ENCODE measurements at regions not wholly inside any gene's neighbourhood (a gene's known extent, or its start where the extent isn't known, plus 50 kb on each side); places are given as distances from the start of the nearest gene placed in this dataset.

GRCh38 chr13:57302604-57303003, 135.6 kb downstream of the PRR20E start:
- Histone ChIP-seq H3K27ac (ENCODE audit: low read depth, low read length) (no peak overlapping the region), H2BK5ac (ENCODE audit: low read length) (no peak overlapping the region), H2BK120ac (ENCODE audit: low read depth, low read length) (no peak overlapping the region), H2BK15ac (replicated peaks; ENCODE audit: low read depth) (no peak overlapping the region), H3K4me1 (ENCODE audit: control insufficient read depth, low read depth, low read length) (no peaks in the 10 kb centered on the region), H3K18ac (ENCODE audit: low read length) (no peak overlapping the region), H4K5ac (ENCODE audit: low read length) (no peak overlapping the region), H3K4me3 (ENCODE audit: low read length) (no peak overlapping the region), H3K4me2 (ENCODE audit: low read length) (no peak overlapping the region), H2AK5ac (ENCODE audit: low read length) (no peak overlapping the region), H3K4ac (ENCODE audit: low read depth, low read length) (no peak overlapping the region), H4K8ac (ENCODE audit: low read depth, low read length) (no peak overlapping the region), H3K23ac (ENCODE audit: low read length) (no peak overlapping the region), H3K79me1 (ENCODE audit: low read length) (no peaks in the 10 kb centered on the region), H3K79me2 (ENCODE audit: control insufficient read depth, insufficient read depth, low read length) (no peaks in the 10 kb centered on the region), H3K9ac (ENCODE audit: low read length) (no peak overlapping the region), H3K56ac (ENCODE audit: low read length) (no peak overlapping the region), H3K27me3 (ENCODE audit: insufficient read depth, low read length, poor library complexity) (no peaks in the 10 kb centered on the region), H3K36me3 (ENCODE audit: control insufficient read depth, insufficient read depth, low read length) (no peaks in the 10 kb centered on the region)
- WGBS (ENCODE audit: extremely low coverage, insufficient coverage, low lambda C conversion rate), result no CpG with 5 or more reads among the region's 1 CpG
- DNase-seq, result no peak

GRCh38 chr13:57311009-57311586, 144.1 kb downstream of the PRR20E start:
- H3K9ac ChIP-seq (ENCODE audit: low read length), result no peak overlapping the region
- no peaks in the 10 kb centered on the region for H3K27me3 ChIP-seq (ENCODE audit: insufficient read depth, low read length, poor library complexity)
- H2BK15ac ChIP-seq (replicated peaks; ENCODE audit: low read depth), result no peak overlapping the region
- H3K4me1 ChIP-seq (ENCODE audit: control insufficient read depth, low read depth, low read length), result no peaks in the 10 kb centered on the region
- H3K27ac ChIP-seq (ENCODE audit: low read depth, low read length), result no peak overlapping the region
- no peaks in the 10 kb centered on the region for H3K36me3 ChIP-seq (ENCODE audit: control insufficient read depth, insufficient read depth, low read length)
- peak; percentile 47 for DNase-seq
- no peak overlapping the region for H2AK5ac ChIP-seq (ENCODE audit: low read length)
- no peak overlapping the region for H3K4ac ChIP-seq (ENCODE audit: low read depth, low read length)
- no peak overlapping the region for H4K8ac ChIP-seq (ENCODE audit: low read depth, low read length)
- no peaks in the 10 kb centered on the region for H3K79me1 ChIP-seq (ENCODE audit: low read length)
- H3K4me3 ChIP-seq (ENCODE audit: low read length), result no peak overlapping the region
- no peak overlapping the region for H3K23ac ChIP-seq (ENCODE audit: low read length)
- WGBS (ENCODE audit: extremely low coverage, insufficient coverage, low lambda C conversion rate), result no CpG with 5 or more reads among the region's 15 CpGs
- no peak overlapping the region for H2BK120ac ChIP-seq (ENCODE audit: low read depth, low read length)
- no peak overlapping the region for H3K18ac ChIP-seq (ENCODE audit: low read length)
- peak overlapping the region; percentile 4 for H3K4me2 ChIP-seq (ENCODE audit: low read length)
- H3K56ac ChIP-seq (ENCODE audit: low read length), result no peak overlapping the region
- no peaks in the 10 kb centered on the region for H3K79me2 ChIP-seq (ENCODE audit: control insufficient read depth, insufficient read depth, low read length)
- H4K5ac ChIP-seq (ENCODE audit: low read length), result no peak overlapping the region
- H2BK5ac ChIP-seq (ENCODE audit: low read length), result no peak overlapping the region

GRCh38 chr13:57314897-57315520, 148.0 kb downstream of the PRR20E start:
- no peak overlapping the region for H3K27ac ChIP-seq (ENCODE audit: low read depth, low read length)
- no peak overlapping the region for H3K56ac ChIP-seq (ENCODE audit: low read length)
- no peak overlapping the region for H3K4me3 ChIP-seq (ENCODE audit: low read length)
- no peak overlapping the region for H3K18ac ChIP-seq (ENCODE audit: low read length)
- no peaks in the 10 kb centered on the region for H3K79me1 ChIP-seq (ENCODE audit: low read length)
- no peaks in the 10 kb centered on the region for H3K4me1 ChIP-seq (ENCODE audit: control insufficient read depth, low read depth, low read length)
- DNase-seq, result peak; percentile 81
- H2AK5ac ChIP-seq (ENCODE audit: low read length), result no peak overlapping the region
- no peaks in the 10 kb centered on the region for H3K36me3 ChIP-seq (ENCODE audit: control insufficient read depth, insufficient read depth, low read length)
- no CpG with 5 or more reads among the region's 6 CpGs for WGBS (ENCODE audit: extremely low coverage, insufficient coverage, low lambda C conversion rate)
- no peak overlapping the region for H3K23ac ChIP-seq (ENCODE audit: low read length)
- no peaks in the 10 kb centered on the region for H3K79me2 ChIP-seq (ENCODE audit: control insufficient read depth, insufficient read depth, low read length)
- H2BK15ac ChIP-seq (replicated peaks; ENCODE audit: low read depth), result no peak overlapping the region
- no peaks in the 10 kb centered on the region for H3K27me3 ChIP-seq (ENCODE audit: insufficient read depth, low read length, poor library complexity)
- no peak overlapping the region for H2BK120ac ChIP-seq (ENCODE audit: low read depth, low read length)
- no peak overlapping the region for H3K4me2 ChIP-seq (ENCODE audit: low read length)
- no peak overlapping the region for H4K8ac ChIP-seq (ENCODE audit: low read depth, low read length)
- no peak overlapping the region for H4K5ac ChIP-seq (ENCODE audit: low read length)
- H3K9ac ChIP-seq (ENCODE audit: low read length), result no peak overlapping the region
- H2BK5ac ChIP-seq (ENCODE audit: low read length), result no peak overlapping the region
- H3K4ac ChIP-seq (ENCODE audit: low read depth, low read length), result no peak overlapping the region

GRCh38 chr13:57326532-57326931, 159.5 kb downstream of the PRR20E start:
- Histone ChIP-seq H3K9ac (ENCODE audit: low read length) (no peak overlapping the region), H3K56ac (ENCODE audit: low read length) (no peak overlapping the region), H2BK5ac (ENCODE audit: low read length) (no peak overlapping the region), H3K4me2 (ENCODE audit: low read length) (no peak overlapping the region), H2BK15ac (replicated peaks; ENCODE audit: low read depth) (no peak overlapping the region), H3K23ac (ENCODE audit: low read length) (no peak overlapping the region), H3K4ac (ENCODE audit: low read depth, low read length) (no peak overlapping the region), H3K36me3 (ENCODE audit: control insufficient read depth, insufficient read depth, low read length) (no peaks in the 10 kb centered on the region), H3K79me2 (ENCODE audit: control insufficient read depth, insufficient read depth, low read length) (no peaks in the 10 kb centered on the region), H3K4me3 (ENCODE audit: low read length) (no peak overlapping the region), H4K8ac (ENCODE audit: low read depth, low read length) (no peak overlapping the region), H2BK120ac (ENCODE audit: low read depth, low read length) (no peak overlapping the region), H3K4me1 (ENCODE audit: control insufficient read depth, low read depth, low read length) (no peaks in the 10 kb centered on the region), H3K79me1 (ENCODE audit: low read length) (no peaks in the 10 kb centered on the region), H2AK5ac (ENCODE audit: low read length) (no peak overlapping the region), H4K5ac (ENCODE audit: low read length) (no peak overlapping the region), H3K18ac (ENCODE audit: low read length) (no peak overlapping the region), H3K27me3 (ENCODE audit: insufficient read depth, low read length, poor library complexity) (no peaks in the 10 kb centered on the region), H3K27ac (ENCODE audit: low read depth, low read length) (no peak overlapping the region)
- WGBS (ENCODE audit: extremely low coverage, insufficient coverage, low lambda C conversion rate), result no CpG with 5 or more reads among the region's 1 CpG
- DNase-seq, result no peak

GRCh38 chr13:57340878-57341277, 173.9 kb downstream of the PRR20E start:
- H3K23ac ChIP-seq (ENCODE audit: low read length), result no peak overlapping the region
- no peak overlapping the region for H2BK15ac ChIP-seq (replicated peaks; ENCODE audit: low read depth)
- no peak overlapping the region for H2BK5ac ChIP-seq (ENCODE audit: low read length)
- no peak overlapping the region for H3K27ac ChIP-seq (ENCODE audit: low read depth, low read length)
- no peak overlapping the region for H4K5ac ChIP-seq (ENCODE audit: low read length)
- no peaks in the 10 kb centered on the region for H3K27me3 ChIP-seq (ENCODE audit: insufficient read depth, low read length, poor library complexity)
- H3K4me2 ChIP-seq (ENCODE audit: low read length), result no peak overlapping the region
- no peaks in the 10 kb centered on the region for H3K79me2 ChIP-seq (ENCODE audit: control insufficient read depth, insufficient read depth, low read length)
- no peaks in the 10 kb centered on the region for H3K4me1 ChIP-seq (ENCODE audit: control insufficient read depth, low read depth, low read length)
- no peak overlapping the region for H2AK5ac ChIP-seq (ENCODE audit: low read length)
- no peak overlapping the region for H3K4ac ChIP-seq (ENCODE audit: low read depth, low read length)
- WGBS (ENCODE audit: extremely low coverage, insufficient coverage, low lambda C conversion rate), result no CpG with 5 or more reads among the region's 2 CpGs
- no peak for DNase-seq
- H3K79me1 ChIP-seq (ENCODE audit: low read length), result no peaks in the 10 kb centered on the region
- no peak overlapping the region for H4K8ac ChIP-seq (ENCODE audit: low read depth, low read length)
- H3K9ac ChIP-seq (ENCODE audit: low read length), result no peak overlapping the region
- no peaks in the 10 kb centered on the region for H3K36me3 ChIP-seq (ENCODE audit: control insufficient read depth, insufficient read depth, low read length)
- H3K56ac ChIP-seq (ENCODE audit: low read length), result no peak overlapping the region
- no peak overlapping the region for H3K18ac ChIP-seq (ENCODE audit: low read length)
- no peak overlapping the region for H2BK120ac ChIP-seq (ENCODE audit: low read depth, low read length)
- no peak overlapping the region for H3K4me3 ChIP-seq (ENCODE audit: low read length)

- H3K79me1 ChIP-seq (ENCODE audit: low read length), result no peaks in the 10 kb centered on the region
- no peak overlapping the region for H2BK15ac ChIP-seq (replicated peaks; ENCODE audit: low read depth)
- H2BK5ac ChIP-seq (ENCODE audit: low read length), result no peak overlapping the region
- no peak overlapping the region for H3K4me2 ChIP-seq (ENCODE audit: low read length)
- no peak overlapping the region for H3K27ac ChIP-seq (ENCODE audit: low read depth, low read length)
- H4K8ac ChIP-seq (ENCODE audit: low read depth, low read length), result no peak overlapping the region
- H4K5ac ChIP-seq (ENCODE audit: low read length), result no peak overlapping the region
- no peak overlapping the region for H3K9ac ChIP-seq (ENCODE audit: low read length)
- no peak overlapping the region for H3K18ac ChIP-seq (ENCODE audit: low read length)
- no peaks in the 10 kb centered on the region for H3K4me1 ChIP-seq (ENCODE audit: control insufficient read depth, low read depth, low read length)
- no peaks in the 10 kb centered on the region for H3K36me3 ChIP-seq (ENCODE audit: control insufficient read depth, insufficient read depth, low read length)
- H3K4ac ChIP-seq (ENCODE audit: low read depth, low read length), result no peak overlapping the region
- no peaks in the 10 kb centered on the region for H3K27me3 ChIP-seq (ENCODE audit: insufficient read depth, low read length, poor library complexity)
- no peak overlapping the region for H2AK5ac ChIP-seq (ENCODE audit: low read length)
- H3K4me3 ChIP-seq (ENCODE audit: low read length), result no peak overlapping the region
- no peak overlapping the region for H3K56ac ChIP-seq (ENCODE audit: low read length)
- H3K23ac ChIP-seq (ENCODE audit: low read length), result no peak overlapping the region
- DNase-seq, result peak; percentile 1
- WGBS (ENCODE audit: extremely low coverage, insufficient coverage, low lambda C conversion rate), result no CpG with 5 or more reads among the region's 1 CpG
- H2BK120ac ChIP-seq (ENCODE audit: low read depth, low read length), result no peak overlapping the region
- H3K79me2 ChIP-seq (ENCODE audit: control insufficient read depth, insufficient read depth, low read length), result no peaks in the 10 kb centered on the region
These were observed 178.5 kb downstream of the PRR20E start for GRCh38 chr13:57345526-57345925.
